ENCODE measurements at regions not wholly inside any gene's neighbourhood (a gene's known extent, or its start where the extent isn't known, plus 50 kb on each side); places are given as distances from the start of the nearest gene placed in this dataset.
"Not testable (repeated sequence)": the region's sequence is repeated elsewhere in the genome, so short reads cannot be mapped to it uniquely, and the experiment has no call there.

DNA sequence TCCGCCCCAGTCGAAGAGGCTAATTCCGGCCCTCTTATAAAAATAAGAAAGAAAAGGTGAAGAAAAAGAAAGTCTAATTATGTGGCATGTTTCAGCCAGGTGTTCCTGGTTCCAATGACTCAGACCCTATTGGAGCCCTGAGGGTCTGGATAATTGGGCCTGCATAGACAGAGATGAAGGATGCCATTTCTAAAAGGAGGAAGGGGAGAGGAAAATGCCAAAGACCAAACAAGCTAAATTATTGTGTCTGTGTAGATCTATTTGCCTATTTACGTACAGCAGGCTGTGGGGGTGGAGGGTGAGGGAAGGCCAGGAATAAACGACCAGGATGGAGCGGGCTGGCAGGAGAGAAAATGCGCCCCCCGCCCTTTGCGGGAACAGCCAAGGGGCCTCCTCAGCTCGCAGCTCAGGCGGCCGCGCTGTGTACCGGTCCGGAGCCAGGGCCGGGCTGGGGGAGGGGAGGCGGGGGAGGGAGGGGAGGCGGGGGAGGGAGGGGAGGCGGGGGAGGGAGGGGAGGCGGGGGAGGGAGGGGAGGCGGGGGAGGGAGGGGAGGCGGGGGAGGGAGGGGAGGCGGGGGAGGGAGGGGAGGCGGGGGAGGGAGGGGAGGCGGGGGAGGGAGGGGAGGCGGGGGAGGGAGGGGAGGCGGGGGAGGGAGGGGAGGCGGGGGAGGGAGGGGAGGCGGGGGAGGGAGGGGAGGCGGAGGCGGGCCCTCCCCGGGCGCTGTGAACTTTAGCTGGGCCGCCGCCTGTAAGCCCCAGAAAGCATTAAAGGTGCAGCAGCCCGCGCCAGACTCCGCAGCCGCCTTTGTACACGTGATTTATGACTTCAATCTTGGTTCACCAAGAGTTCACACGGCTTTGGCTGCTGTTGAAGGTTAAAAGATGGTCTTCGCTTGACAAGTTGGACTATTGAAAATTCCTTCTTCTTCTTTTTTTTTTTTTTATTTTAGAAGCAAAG is 113.0 kb upstream of the FOXD4L5 start:
- not testable (repeated sequence) for TF ChIP-seq POLR2A (IDR thresholded peaks at IDR 0.05)
- TF ChIP-seq, protein P1, sequence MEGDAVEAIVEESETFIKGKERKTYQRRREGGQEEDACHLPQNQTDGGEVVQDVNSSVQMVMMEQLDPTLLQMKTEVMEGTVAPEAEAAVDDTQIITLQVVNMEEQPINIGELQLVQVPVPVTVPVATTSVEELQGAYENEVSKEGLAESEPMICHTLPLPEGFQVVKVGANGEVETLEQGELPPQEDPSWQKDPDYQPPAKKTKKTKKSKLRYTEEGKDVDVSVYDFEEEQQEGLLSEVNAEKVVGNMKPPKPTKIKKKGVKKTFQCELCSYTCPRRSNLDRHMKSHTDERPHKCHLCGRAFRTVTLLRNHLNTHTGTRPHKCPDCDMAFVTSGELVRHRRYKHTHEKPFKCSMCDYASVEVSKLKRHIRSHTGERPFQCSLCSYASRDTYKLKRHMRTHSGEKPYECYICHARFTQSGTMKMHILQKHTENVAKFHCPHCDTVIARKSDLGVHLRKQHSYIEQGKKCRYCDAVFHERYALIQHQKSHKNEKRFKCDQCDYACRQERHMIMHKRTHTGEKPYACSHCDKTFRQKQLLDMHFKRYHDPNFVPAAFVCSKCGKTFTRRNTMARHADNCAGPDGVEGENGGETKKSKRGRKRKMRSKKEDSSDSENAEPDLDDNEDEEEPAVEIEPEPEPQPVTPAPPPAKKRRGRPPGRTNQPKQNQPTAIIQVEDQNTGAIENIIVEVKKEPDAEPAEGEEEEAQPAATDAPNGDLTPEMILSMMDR (IDR thresholded peaks at IDR 0.05), result not testable (repeated sequence)

Data from esophagus squamous epithelium (tissue), 4 donors.